ENCODE measurements at regions not wholly inside any gene's neighbourhood (a gene's known extent, or its start where the extent isn't known, plus 50 kb on each side); places are given as distances from the start of the nearest gene placed in this dataset.

DNA sequence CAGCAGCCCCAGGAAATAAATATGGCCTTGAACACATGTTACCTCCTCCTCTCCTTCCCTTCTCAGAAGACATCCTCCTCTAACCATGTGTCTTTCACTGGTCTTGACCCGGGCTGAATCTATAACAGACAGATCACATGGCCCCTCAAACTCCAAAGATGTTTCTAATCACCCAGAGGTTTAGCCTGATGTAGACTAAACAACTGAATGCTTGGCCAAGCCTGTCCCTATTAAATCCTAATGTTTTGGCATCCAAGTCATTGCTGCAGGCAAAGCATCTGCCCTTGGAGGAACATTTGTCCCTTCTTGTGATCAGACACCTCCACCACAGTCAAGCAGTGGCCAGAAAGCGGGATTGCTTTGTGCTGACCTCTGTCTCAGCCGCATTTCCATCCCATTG is 65.5 kb downstream of the ANKRD60 start:
- DNase-seq, result no peak

- no peak for DNase-seq
Observed at GRCh38 chr20:58161192-58161591, 67.3 kb downstream of the ANKRD60 start.

DNA sequence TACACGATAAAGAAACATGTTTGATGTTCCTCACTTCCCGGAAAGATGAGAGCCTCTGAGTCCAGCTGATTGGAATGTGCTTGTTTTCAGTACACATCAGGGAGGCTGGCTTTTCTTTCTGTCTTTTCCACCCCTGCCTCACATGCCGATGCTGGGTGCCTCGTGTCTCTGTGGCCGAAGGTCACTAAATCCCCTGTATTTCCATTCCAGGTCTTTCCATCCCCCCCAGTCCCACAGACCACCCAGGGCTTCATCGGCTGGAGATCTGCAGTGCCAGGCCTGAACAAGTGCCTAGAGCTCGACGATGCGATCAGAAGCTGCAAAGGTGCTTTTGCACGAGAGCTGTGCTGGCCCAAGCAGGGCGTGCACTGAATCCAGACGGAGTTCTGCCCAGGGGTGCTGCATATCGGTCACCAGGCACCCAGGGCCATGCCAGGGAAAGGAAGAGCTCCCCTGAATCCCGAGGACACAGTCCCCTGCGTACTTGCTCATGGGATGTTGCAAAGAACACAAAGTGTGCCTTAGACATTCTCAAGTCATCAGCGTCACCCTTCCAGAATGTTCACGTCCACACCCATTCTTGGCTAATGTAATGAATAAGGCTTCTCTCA is 67.9 kb downstream of the ANKRD60 start:
- DNase-seq, result no peak

- no peak for DNase-seq
Observed at GRCh38 chr20:58155148-58155925, 73.1 kb downstream of the ANKRD60 start.

- no peak for DNase-seq
Observed at GRCh38 chr20:58154113-58154512, 74.3 kb downstream of the ANKRD60 start.

DNA sequence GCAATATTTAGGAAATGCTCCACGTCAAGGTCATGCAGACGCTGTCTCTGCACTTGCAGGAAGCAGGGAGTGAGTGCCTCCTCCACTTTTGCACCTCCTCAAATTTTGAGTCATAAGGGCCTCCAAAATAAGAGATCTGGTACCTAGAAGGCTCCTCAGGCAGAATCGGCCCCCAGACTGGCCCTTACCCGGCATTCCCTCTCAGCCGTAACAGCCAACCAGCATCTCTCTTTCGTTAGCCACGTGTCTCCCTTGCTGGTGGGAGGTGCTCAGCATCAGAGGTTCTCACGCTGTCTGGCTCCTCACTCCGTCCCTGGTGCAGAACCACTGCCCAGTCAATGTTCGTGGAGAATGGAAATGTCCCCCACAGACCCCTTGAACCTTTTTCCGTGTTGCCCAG is 75.3 kb downstream of the ANKRD60 start:
- DNase-seq, result no peak

GRCh38 chr20:58150772-58151171 is 77.7 kb downstream of the ANKRD60 start:
- no peak for DNase-seq

DNA sequence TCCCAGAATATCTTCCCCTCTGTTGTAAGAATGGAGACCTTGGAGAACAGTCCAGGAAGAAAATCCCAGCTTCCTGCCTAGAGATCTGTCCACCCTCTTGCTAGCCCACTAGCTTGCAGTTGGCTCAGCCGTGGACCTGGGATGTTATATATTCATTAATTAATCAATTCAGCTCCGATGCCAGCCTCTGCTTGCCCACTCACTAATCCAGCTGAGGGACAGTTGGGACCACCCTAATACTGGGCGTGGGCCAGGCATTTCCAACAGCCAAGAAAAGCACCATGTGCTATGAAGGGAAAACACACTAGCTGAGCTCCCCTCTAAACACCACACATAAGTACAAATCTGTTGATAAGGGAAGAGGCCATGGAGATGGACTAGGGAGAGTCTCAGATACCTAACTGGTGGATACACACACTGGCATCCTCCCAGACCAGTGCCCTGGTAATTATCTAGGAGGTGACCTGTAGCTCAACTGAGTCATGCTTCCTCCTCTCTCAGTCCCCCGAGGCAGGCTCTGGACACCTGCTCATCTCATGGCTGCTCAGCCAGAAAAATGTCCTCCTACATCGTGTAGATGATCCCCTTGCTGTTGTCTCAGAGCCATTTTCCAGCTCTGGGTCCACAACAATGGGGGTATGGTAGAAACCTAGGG is 78.9 kb downstream of the ANKRD60 start:
- no peak for DNase-seq

- no peak for DNase-seq
Observed at GRCh38 chr20:58148891-58149290, 79.6 kb downstream of the ANKRD60 start.

GRCh38 chr20:58147628-58148370 is 80.7 kb downstream of the ANKRD60 start:
- no peak for DNase-seq

GRCh38 chr20:58146746-58147140 is 81.7 kb downstream of the ANKRD60 start:
- DNase-seq, result no peak

DNA sequence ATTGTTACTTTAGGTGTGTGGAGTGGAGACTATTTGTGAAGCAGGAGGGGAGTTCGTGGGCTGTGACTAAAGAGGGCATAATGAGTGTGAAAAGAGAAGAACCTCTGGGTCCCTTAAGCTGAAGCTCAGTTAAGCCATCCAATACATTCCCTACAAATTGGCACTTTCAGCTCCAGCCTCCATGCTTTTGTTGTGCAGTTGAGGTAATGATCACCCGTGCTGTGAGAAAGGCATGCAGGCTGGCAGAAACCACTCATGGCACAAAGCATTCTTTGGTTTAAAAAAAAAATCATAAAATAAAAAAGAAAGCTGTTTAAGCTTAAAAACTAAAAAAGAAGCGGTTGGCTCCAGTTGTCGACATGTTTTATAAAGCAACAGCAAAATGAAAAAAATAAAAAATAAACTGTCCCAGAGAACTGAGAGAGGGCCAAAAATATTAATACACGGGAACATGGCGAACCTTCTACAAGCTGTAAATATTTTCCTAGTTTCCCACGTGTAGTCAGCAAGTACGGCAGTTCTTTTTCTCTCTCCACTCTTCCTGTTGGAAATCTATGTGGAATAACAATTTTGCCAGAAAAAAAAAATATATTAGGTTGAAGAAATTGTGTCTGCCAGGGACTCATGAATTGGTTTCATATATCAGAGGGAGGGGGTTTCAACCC is 82.2 kb downstream of the ANKRD60 start:
- DNase-seq, result no peak

DNA sequence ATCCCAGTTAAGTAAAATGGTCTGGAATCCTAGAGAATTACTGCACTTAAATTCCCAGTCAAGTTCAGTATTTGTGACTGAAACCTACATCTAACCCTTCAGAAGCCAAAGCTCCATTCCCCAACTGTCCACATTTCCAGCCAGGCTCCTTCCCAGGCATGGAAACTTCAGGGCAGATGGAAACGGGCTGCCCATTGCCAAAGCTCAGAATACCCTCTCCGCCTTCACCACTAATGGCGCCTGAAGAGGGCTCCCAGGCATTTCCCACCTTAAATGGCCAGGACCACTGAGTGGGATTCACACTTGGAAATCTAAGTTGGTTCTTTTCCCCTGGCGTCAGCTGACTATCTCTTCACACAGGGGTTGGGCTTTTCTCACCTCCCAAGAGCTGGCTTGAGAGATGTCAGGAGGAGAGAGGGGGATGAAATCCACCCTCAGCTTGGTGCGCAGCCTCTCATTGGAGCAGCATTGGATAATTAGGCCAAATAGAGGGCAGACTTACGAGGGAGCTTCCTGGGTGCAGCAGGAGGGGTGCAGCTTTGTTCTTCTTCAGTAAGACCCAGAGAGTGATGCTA is 82.9 kb downstream of the ANKRD60 start:
- no peak for DNase-seq

DNA sequence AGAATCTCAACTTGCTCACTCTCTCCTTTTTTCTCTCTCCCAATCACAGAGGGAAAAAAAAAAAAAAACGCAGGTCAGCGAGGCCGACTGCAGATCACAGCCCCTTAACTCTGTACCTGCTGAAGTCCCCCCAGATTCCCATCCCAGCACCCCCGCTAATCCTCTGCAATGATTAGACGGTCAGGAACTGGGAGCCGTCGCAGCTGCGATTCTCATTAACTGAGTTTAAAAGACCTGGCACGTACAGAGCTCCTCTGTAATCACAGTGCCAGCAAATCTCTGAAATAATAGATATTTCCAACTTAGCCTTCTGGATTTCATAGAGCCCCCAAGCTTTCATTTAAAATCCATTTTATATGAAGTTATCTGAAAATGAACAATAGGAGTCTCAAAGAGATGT is 84.4 kb downstream of the ANKRD60 start:
- no peak for DNase-seq

DNA sequence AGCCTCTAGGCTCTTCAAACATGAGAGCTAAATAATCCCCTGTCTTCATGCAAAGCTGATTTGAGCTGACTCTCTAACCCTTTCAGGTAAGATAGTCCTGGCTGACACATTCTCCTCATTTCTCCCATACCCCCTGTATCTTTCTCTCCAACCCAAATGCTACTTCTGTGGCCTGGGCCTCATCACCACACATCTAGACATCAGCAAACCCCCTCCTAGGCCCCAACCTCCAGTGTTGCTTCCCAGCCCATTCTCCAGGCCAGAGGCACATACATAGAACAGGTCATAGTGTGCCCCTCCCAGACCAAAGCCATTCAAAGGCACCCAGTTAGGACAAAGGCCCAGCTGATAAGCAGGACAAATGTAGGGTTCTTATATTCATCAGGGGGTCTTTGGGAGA is 84.9 kb downstream of the ANKRD60 start:
- DNase-seq, result no peak

DNA sequence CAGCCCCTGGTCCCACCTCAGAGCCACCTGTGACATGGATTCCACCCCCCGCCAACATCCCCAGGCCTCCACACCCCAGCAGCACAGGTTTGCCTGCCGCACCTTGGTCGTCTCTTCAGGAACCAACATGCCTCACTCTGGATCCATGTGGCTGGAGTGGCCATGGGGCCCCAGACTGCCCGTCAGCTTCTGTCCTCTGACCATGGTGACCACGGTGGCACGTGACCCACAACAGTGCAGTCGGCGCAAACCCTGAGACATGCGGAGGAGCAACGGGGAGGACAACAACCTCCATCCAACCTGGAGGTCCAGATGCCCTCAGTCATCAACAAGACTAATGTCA is 85.6 kb downstream of the ANKRD60 start:
- DNase-seq, result no peak

GRCh38 chr20:58141971-58142842 is 86.2 kb downstream of the ANKRD60 start:
- DNase-seq, result no peak

DNA sequence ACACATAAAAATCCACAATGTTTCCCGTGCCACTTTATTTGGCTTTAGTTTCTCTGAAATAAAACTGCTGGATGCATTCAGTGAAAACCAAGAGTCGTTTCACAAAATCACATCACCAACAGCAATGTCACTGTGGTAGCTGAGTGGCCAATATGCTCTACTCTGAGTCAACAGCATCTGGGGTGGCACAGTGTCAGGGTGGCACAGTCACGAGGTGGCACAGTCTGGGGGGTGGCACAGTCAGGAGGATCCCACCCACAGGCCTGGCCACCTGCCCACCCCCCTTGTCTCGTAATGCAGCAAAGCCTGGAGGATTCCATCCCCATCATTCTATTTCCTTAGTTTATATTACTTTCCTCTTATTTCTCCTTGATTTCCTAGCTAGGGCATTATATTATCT is 87.0 kb downstream of the ANKRD60 start:
- no peak for DNase-seq

GRCh38 chr20:58140787-58141425 is 87.5 kb downstream of the ANKRD60 start:
- no peak for DNase-seq

Data from renal pelvis (tissue), 1 donor.